ENCODE measurements at regions not wholly inside any gene's neighbourhood (a gene's known extent, or its start where the extent isn't known, plus 50 kb on each side); places are given as distances from the start of the nearest gene placed in this dataset.
"Not testable (repeated sequence)": the region's sequence is repeated elsewhere in the genome, so short reads cannot be mapped to it uniquely, and the experiment has no call there.

GRCh38 chr20:43358811-43359210 is 98.9 kb upstream of the SRSF6 start:
- peaks cover 0 to 4% (median 0%) of the 10 kb centered on the region in 9 donors for H3K27me3 ChIP-seq
- TF ChIP-seq POLR2A (IDR thresholded peaks at IDR 0.05): no peak
- TF ChIP-seq, protein P1, sequence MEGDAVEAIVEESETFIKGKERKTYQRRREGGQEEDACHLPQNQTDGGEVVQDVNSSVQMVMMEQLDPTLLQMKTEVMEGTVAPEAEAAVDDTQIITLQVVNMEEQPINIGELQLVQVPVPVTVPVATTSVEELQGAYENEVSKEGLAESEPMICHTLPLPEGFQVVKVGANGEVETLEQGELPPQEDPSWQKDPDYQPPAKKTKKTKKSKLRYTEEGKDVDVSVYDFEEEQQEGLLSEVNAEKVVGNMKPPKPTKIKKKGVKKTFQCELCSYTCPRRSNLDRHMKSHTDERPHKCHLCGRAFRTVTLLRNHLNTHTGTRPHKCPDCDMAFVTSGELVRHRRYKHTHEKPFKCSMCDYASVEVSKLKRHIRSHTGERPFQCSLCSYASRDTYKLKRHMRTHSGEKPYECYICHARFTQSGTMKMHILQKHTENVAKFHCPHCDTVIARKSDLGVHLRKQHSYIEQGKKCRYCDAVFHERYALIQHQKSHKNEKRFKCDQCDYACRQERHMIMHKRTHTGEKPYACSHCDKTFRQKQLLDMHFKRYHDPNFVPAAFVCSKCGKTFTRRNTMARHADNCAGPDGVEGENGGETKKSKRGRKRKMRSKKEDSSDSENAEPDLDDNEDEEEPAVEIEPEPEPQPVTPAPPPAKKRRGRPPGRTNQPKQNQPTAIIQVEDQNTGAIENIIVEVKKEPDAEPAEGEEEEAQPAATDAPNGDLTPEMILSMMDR (IDR thresholded peaks at IDR 0.05): no peak
- H3K9me3 ChIP-seq: no peaks in the 10 kb centered on the region
- intact Hi-C loops (cut with DNase I): no loop called here
- WGBS, 4 donors: 83 to 88% (median 87%) methylated on average over 2 of the region's 2 CpGs
- ATAC-seq (no peak), DNase-seq (no peak)
- H3K27ac ChIP-seq: no peak overlapping the region
- H3K36me3 ChIP-seq: no peaks in the 10 kb centered on the region
- H3K4me1 ChIP-seq: no peaks in the 10 kb centered on the region
- H3K4me3 ChIP-seq: no peak overlapping the region

DNA sequence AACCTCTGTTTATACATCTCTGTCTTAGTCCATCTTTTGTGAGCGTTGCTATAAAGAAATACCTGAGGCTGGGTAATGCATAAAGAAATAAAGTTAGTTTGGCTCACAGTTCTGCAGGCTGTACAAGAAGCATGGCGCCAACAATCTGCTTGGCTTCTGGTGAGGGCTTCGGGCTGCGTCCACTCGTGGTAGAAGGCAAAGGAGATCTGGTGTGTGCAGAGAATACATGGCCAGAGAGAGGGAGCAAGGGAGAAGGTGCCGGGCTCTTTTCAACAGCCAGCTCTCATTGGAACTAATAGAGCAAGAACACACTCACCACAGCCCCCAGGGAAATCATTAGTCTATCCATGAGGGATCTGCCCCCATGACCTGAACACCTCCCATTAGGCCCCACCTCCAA is 100.3 kb upstream of the SRSF6 start:
- TF ChIP-seq POLR2A (IDR thresholded peaks at IDR 0.05): no peak
- TF ChIP-seq, protein P1 (IDR thresholded peaks at IDR 0.05): no peak
- Histone ChIP-seq H3K27ac (no peak overlapping the region), H3K9me3 (no peaks in the 10 kb centered on the region), H3K4me1 (no peaks in the 10 kb centered on the region), H3K27me3 (no peaks in the 10 kb centered on the region), H3K36me3 (no peaks in the 10 kb centered on the region), H3K4me3 (no peak overlapping the region)
- WGBS, 4 donors: 82 to 91% (median 85%) methylated on average over 6 of the region's 6 CpGs
- no peak for ATAC-seq
- intact Hi-C loops (cut with DNase I): no loop called here
- DNase-seq: no peak

GRCh38 chr20:43355610-43356009 is 102.1 kb upstream of the SRSF6 start:
- ATAC-seq (no peak), DNase-seq (no peak)
- TF ChIP-seq, protein P1 (IDR thresholded peaks at IDR 0.05): no peak
- TF ChIP-seq POLR2A (IDR thresholded peaks at IDR 0.05): no peak
- H3K9me3 ChIP-seq: no peaks in the 10 kb centered on the region
- no peaks in the 10 kb centered on the region for H3K4me1 ChIP-seq
- H3K4me3 ChIP-seq: no peak overlapping the region
- no peak overlapping the region for H3K27ac ChIP-seq
- 65 to 75% (median 72%) methylated on average over 2 of the region's 2 CpGs for WGBS, 4 donors
- intact Hi-C loops (cut with DNase I): no loop called here
- H3K27me3 ChIP-seq: no peaks in the 10 kb centered on the region
- no peaks in the 10 kb centered on the region for H3K36me3 ChIP-seq

DNA sequence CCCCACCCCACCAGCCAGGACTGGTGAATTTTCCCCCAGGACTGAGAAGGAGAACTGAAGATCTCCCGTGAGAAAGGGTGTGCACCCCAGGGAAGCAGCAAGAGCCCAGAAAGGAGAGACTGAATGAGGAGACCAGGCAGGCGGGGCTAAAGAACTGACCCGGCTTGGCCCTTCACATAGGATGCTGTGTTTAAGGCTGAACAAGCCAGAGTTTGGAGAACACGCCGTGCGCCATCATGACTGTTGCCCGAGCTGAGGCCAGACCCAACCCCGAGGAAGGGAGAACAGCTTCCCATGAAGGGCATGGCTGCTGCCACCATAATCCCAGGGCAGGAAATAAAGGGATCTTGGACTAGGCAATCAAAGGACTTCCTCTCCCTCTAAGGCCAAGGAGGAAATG is 104.7 kb upstream of the SRSF6 start:
- no peak overlapping the region for H3K27ac ChIP-seq
- 88 to 91% (median 89%) methylated on average over 7 to 8 of the region's 8 CpGs for WGBS, 4 donors
- H3K4me3 ChIP-seq: no peak overlapping the region
- ATAC-seq (no peak), DNase-seq (no peak)
- H3K27me3 ChIP-seq: peaks cover 0 to 10% (median 0%) of the 10 kb centered on the region in 9 donors
- intact Hi-C loops (cut with DNase I): no loop called here
- no peaks in the 10 kb centered on the region for H3K4me1 ChIP-seq
- H3K36me3 ChIP-seq: no peaks in the 10 kb centered on the region
- H3K9me3 ChIP-seq: no peaks in the 10 kb centered on the region
- TF ChIP-seq, protein P1 (IDR thresholded peaks at IDR 0.05): no peak
- no peak for TF ChIP-seq POLR2A (IDR thresholded peaks at IDR 0.05)

GRCh38 chr20:43350694-43351093 is 107.0 kb upstream of the SRSF6 start:
- intact Hi-C loops (cut with DNase I); H3K9me3 ChIP-seq; ATAC-seq; H3K27ac ChIP-seq; DNase-seq; H3K36me3 ChIP-seq; H3K27me3 ChIP-seq; H3K4me3 ChIP-seq; H3K4me1 ChIP-seq: not testable (repeated sequence)
- WGBS, 4 donors: 84 to 98% (median 90%) methylated on average over 3 of the region's 3 CpGs

Data from heart left ventricle (tissue), 16 donors.